MM.1S (cell line): ENCODE measurements at regions not wholly inside any gene's neighbourhood (a gene's known extent, or its start where the extent isn't known, plus 50 kb on each side); places are given as distances from the start of the nearest gene placed in this dataset.

Experiments used
- EZH2phosphoT487 ChIP-seq: fragments of 300-600 bp; sonication (generic); IDR thresholded peaks from 2 replicates; pipeline ENCODE4 v1.6.1; 2018; ENCODE audit warnings: antibody characterized with exemption, low read length
- TF ChIP-seq, protein P1 (sequence below): fragments of 300-600 bp; sonication (generic); IDR thresholded peaks from 2 replicates; pipeline ENCODE4 v1.5.1; 2016; ENCODE audit warnings: antibody characterized with exemption, low read length, mixed read lengths

DNA sequence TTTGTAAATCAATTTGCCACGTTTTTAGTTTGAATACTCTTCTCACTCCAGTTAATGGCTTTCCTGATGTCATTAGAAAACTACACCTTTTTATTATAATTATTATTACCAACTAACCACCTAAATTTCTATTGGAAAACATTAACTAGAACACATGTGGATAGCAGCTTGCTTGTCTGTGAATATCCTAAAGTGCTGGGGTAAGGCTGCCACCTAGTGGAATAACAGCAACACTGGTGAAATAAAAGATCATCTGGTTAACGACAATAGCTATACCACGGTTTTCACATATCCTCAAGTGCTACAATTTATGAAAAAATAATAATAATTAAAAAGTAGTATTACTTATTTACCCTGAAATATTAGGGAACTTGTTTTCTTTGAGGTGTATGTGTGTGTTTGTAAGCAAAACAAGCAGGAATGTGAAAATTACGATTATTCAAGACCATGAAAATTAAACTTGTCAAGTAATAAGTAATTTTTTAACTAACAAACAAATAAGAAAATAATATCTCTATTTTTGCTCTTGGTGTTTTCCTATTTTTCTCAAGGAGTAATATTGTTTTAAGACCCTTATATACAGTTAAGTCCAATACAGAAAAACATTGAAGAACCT lies 130.1 kb upstream of the TECRL start:
- TF ChIP-seq, protein P1, sequence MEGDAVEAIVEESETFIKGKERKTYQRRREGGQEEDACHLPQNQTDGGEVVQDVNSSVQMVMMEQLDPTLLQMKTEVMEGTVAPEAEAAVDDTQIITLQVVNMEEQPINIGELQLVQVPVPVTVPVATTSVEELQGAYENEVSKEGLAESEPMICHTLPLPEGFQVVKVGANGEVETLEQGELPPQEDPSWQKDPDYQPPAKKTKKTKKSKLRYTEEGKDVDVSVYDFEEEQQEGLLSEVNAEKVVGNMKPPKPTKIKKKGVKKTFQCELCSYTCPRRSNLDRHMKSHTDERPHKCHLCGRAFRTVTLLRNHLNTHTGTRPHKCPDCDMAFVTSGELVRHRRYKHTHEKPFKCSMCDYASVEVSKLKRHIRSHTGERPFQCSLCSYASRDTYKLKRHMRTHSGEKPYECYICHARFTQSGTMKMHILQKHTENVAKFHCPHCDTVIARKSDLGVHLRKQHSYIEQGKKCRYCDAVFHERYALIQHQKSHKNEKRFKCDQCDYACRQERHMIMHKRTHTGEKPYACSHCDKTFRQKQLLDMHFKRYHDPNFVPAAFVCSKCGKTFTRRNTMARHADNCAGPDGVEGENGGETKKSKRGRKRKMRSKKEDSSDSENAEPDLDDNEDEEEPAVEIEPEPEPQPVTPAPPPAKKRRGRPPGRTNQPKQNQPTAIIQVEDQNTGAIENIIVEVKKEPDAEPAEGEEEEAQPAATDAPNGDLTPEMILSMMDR = peak; percentile 68
- TF ChIP-seq EZH2phosphoT487 = no peak
